ENCODE measurements at regions not wholly inside any gene's neighbourhood (a gene's known extent, or its start where the extent isn't known, plus 50 kb on each side); places are given as distances from the start of the nearest gene placed in this dataset.

DNA sequence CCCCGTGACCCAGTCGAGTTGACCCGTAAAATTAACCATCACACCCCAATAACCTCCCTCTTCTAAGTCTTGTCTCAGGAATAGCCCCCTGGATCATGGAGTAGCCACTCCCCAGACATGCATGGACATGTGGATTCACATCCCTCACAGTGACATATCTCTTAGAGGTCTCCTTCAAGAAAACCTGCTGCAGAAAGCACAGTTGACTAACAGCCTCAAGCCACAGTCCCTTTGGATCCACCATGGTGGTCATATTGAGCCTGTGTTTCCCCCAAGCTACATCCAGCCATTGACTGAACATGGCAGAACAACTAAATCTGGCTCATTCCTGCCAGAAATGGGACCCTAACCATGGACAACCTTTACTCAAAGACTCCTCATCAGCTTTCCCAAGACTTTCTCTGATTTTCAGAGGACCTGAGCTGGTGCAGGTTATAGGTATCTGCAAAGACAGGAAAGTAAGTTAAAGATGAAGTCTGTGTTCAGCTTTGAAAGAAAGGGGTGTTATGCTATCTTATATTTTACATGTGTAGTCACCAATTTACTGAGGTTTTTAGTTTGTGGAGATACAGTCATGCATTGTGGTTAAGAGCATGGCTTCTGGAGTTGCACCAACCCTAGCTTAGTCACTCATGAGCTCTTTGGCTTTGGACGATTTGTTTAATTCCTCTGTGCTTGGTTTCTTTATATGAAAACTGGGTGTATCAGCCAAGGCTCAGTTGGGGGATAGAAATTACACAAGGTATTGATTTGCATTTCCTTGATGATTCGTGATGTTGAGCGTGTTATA, 219.1 kb downstream of the MYLK4 start:
- Histone ChIP-seq H4K5ac (ENCODE audit: low read length) (no peak overlapping the region), H3K4me1 (ENCODE audit: control insufficient read depth, low read depth, low read length) (no peaks in the 10 kb centered on the region), H2BK15ac (replicated peaks; ENCODE audit: low read depth) (no peak overlapping the region), H2BK120ac (ENCODE audit: low read depth, low read length) (no peak overlapping the region), H3K79me2 (ENCODE audit: control insufficient read depth, insufficient read depth, low read length) (no peaks in the 10 kb centered on the region), H3K56ac (ENCODE audit: low read length) (no peak overlapping the region), H4K8ac (ENCODE audit: low read depth, low read length) (no peak overlapping the region), H3K79me1 (ENCODE audit: low read length) (no peaks in the 10 kb centered on the region), H2AK5ac (ENCODE audit: low read length) (no peak overlapping the region), H3K4me2 (ENCODE audit: low read length) (no peak overlapping the region), H3K36me3 (ENCODE audit: control insufficient read depth, insufficient read depth, low read length) (no peaks in the 10 kb centered on the region), H3K27me3 (ENCODE audit: insufficient read depth, low read length, poor library complexity) (no peaks in the 10 kb centered on the region), H3K18ac (ENCODE audit: low read length) (no peak overlapping the region), H3K9ac (ENCODE audit: low read length) (no peak overlapping the region), H3K23ac (ENCODE audit: low read length) (no peak overlapping the region), H3K4ac (ENCODE audit: low read depth, low read length) (no peak overlapping the region), H3K4me3 (ENCODE audit: low read length) (no peak overlapping the region), H2BK5ac (ENCODE audit: low read length) (no peak overlapping the region), H3K27ac (ENCODE audit: low read depth, low read length) (no peak overlapping the region)
- WGBS (ENCODE audit: extremely low coverage, insufficient coverage, low lambda C conversion rate) = no CpG with 5 or more reads among the region's 6 CpGs
- DNase-seq = no peak

DNA sequence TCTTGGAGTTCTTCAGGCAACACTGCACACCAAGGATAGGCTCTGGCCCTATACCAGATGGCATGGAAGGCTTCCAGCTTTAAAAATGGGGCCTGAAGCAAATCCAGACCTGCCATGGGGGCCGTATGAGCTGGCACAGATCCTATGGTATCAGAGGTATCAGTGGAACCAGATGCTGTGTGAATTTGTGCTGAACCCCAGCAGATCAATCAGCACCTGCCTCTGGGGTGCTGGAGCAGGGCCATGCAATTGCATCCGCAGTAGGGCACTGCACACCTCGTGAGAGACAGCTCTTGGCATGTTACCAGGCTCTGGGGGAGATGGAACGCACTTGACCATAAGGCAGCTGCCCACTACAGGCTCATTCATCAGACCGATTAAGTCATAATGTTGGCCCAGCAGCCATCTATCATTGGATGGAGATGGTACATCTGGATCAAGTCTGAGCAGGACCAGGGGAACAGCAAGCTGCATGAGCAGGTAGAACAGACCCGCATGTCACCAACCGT, 221.5 kb downstream of the MYLK4 start:
- Histone ChIP-seq H2BK15ac (replicated peaks; ENCODE audit: low read depth) (no peak overlapping the region), H3K23ac (ENCODE audit: low read length) (no peak overlapping the region), H2BK5ac (ENCODE audit: low read length) (no peak overlapping the region), H3K18ac (ENCODE audit: low read length) (no peak overlapping the region), H4K5ac (ENCODE audit: low read length) (no peak overlapping the region), H4K8ac (ENCODE audit: low read depth, low read length) (no peak overlapping the region), H3K27me3 (ENCODE audit: insufficient read depth, low read length, poor library complexity) (no peaks in the 10 kb centered on the region), H3K36me3 (ENCODE audit: control insufficient read depth, insufficient read depth, low read length) (no peaks in the 10 kb centered on the region), H2BK120ac (ENCODE audit: low read depth, low read length) (no peak overlapping the region), H3K4me2 (ENCODE audit: low read length) (no peak overlapping the region), H3K79me2 (ENCODE audit: control insufficient read depth, insufficient read depth, low read length) (no peaks in the 10 kb centered on the region), H3K56ac (ENCODE audit: low read length) (no peak overlapping the region), H3K27ac (ENCODE audit: low read depth, low read length) (no peak overlapping the region), H3K4ac (ENCODE audit: low read depth, low read length) (no peak overlapping the region), H3K9ac (ENCODE audit: low read length) (no peak overlapping the region), H3K4me1 (ENCODE audit: control insufficient read depth, low read depth, low read length) (no peaks in the 10 kb centered on the region), H3K79me1 (ENCODE audit: low read length) (no peaks in the 10 kb centered on the region), H2AK5ac (ENCODE audit: low read length) (no peak overlapping the region), H3K4me3 (ENCODE audit: low read length) (no peak overlapping the region)
- no peak for DNase-seq
- WGBS (ENCODE audit: extremely low coverage, insufficient coverage, low lambda C conversion rate) = no CpG with 5 or more reads among the region's 7 CpGs

DNA sequence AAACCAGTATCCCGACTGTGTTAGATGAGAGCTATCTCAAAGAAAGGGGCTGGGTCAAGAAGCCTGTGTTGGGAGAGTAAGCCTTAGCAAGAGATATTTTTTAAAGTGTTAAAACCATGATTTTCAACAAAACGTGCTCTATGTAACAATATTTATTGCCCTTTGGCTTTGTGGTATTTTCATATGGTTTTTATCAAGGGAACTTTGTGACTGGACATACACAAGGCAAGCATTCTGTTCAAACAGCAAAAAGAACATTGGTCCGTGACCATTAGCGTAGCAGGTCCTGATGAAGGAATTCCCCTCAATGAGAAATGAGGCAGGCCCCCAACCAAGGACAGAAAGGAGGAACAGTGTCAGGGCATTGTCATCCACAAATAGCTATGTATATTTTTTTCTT, 222.6 kb downstream of the MYLK4 start:
- no peak overlapping the region for H3K56ac ChIP-seq (ENCODE audit: low read length)
- H2AK5ac ChIP-seq (ENCODE audit: low read length) = no peak overlapping the region
- no peak overlapping the region for H4K8ac ChIP-seq (ENCODE audit: low read depth, low read length)
- no peak overlapping the region for H2BK5ac ChIP-seq (ENCODE audit: low read length)
- H3K79me1 ChIP-seq (ENCODE audit: low read length) = no peaks in the 10 kb centered on the region
- no peak overlapping the region for H3K23ac ChIP-seq (ENCODE audit: low read length)
- H3K4ac ChIP-seq (ENCODE audit: low read depth, low read length) = no peak overlapping the region
- no peak overlapping the region for H2BK120ac ChIP-seq (ENCODE audit: low read depth, low read length)
- H3K27me3 ChIP-seq (ENCODE audit: insufficient read depth, low read length, poor library complexity) = no peaks in the 10 kb centered on the region
- no peak overlapping the region for H3K27ac ChIP-seq (ENCODE audit: low read depth, low read length)
- DNase-seq = no peak
- no peak overlapping the region for H3K4me3 ChIP-seq (ENCODE audit: low read length)
- no peak overlapping the region for H4K5ac ChIP-seq (ENCODE audit: low read length)
- WGBS (ENCODE audit: extremely low coverage, insufficient coverage, low lambda C conversion rate) = no CpG with 5 or more reads among the region's 4 CpGs
- H3K18ac ChIP-seq (ENCODE audit: low read length) = no peak overlapping the region
- H3K4me1 ChIP-seq (ENCODE audit: control insufficient read depth, low read depth, low read length) = no peaks in the 10 kb centered on the region
- H3K36me3 ChIP-seq (ENCODE audit: control insufficient read depth, insufficient read depth, low read length) = no peaks in the 10 kb centered on the region
- H2BK15ac ChIP-seq (replicated peaks; ENCODE audit: low read depth) = no peak overlapping the region
- H3K9ac ChIP-seq (ENCODE audit: low read length) = no peak overlapping the region
- H3K4me2 ChIP-seq (ENCODE audit: low read length) = no peak overlapping the region
- no peaks in the 10 kb centered on the region for H3K79me2 ChIP-seq (ENCODE audit: control insufficient read depth, insufficient read depth, low read length)

DNA sequence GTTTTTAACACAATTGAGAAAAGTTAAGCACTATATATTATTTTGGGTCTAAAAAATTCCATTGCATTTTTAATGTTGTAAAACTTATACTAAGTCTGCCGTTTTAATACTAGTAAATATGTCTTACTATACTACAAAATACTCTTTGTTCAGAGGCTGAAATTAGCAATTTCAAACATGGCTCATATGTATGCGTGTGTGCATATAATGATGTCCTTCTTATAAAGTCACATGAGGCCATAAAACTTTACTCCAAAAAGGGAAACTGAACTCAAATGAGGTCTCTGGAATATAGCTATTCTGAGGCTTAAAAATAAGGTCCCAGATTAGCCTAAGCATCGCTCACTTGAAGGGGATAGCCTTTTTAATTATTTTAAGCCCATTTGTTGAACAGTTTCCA, 224.0 kb downstream of the MYLK4 start:
- no peak overlapping the region for H4K8ac ChIP-seq (ENCODE audit: low read depth, low read length)
- no CpG with 5 or more reads among the region's 3 CpGs for WGBS (ENCODE audit: extremely low coverage, insufficient coverage, low lambda C conversion rate)
- no peaks in the 10 kb centered on the region for H3K36me3 ChIP-seq (ENCODE audit: control insufficient read depth, insufficient read depth, low read length)
- no peak overlapping the region for H3K27ac ChIP-seq (ENCODE audit: low read depth, low read length)
- H3K79me2 ChIP-seq (ENCODE audit: control insufficient read depth, insufficient read depth, low read length) = no peaks in the 10 kb centered on the region
- no peak overlapping the region for H3K18ac ChIP-seq (ENCODE audit: low read length)
- H2BK120ac ChIP-seq (ENCODE audit: low read depth, low read length) = no peak overlapping the region
- H4K5ac ChIP-seq (ENCODE audit: low read length) = no peak overlapping the region
- no peaks in the 10 kb centered on the region for H3K79me1 ChIP-seq (ENCODE audit: low read length)
- H3K4ac ChIP-seq (ENCODE audit: low read depth, low read length) = no peak overlapping the region
- H3K4me3 ChIP-seq (ENCODE audit: low read length) = no peak overlapping the region
- no peak for DNase-seq
- H3K4me1 ChIP-seq (ENCODE audit: control insufficient read depth, low read depth, low read length) = no peaks in the 10 kb centered on the region
- no peak overlapping the region for H3K9ac ChIP-seq (ENCODE audit: low read length)
- no peak overlapping the region for H2AK5ac ChIP-seq (ENCODE audit: low read length)
- no peak overlapping the region for H3K4me2 ChIP-seq (ENCODE audit: low read length)
- H3K27me3 ChIP-seq (ENCODE audit: insufficient read depth, low read length, poor library complexity) = no peaks in the 10 kb centered on the region
- H2BK5ac ChIP-seq (ENCODE audit: low read length) = no peak overlapping the region
- no peak overlapping the region for H3K23ac ChIP-seq (ENCODE audit: low read length)
- H2BK15ac ChIP-seq (replicated peaks; ENCODE audit: low read depth) = no peak overlapping the region
- no peak overlapping the region for H3K56ac ChIP-seq (ENCODE audit: low read length)

DNA sequence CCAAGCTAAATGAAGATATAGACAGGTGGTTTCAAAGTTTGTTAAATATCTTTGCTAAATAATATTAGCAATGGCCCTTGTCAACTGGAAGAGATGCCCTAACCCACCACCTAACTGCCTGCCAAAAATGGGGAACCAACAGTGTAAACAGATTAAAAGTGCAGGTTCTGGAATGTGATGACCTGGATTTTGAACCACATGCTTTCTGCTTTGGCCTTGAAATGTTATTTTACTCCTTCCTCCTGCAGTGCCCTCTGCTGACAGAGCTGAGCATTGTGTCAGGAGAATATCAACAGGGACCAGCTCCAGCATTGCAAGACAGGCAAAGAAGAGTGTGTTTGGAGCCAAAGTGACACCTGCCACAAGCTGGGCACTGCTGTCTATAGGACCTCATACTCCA, 226.6 kb downstream of the MYLK4 start:
- Histone ChIP-seq H3K4me3 (ENCODE audit: low read length) (no peak overlapping the region), H3K9ac (ENCODE audit: low read length) (no peak overlapping the region), H3K18ac (ENCODE audit: low read length) (no peak overlapping the region), H2BK15ac (replicated peaks; ENCODE audit: low read depth) (no peak overlapping the region), H3K4ac (ENCODE audit: low read depth, low read length) (no peak overlapping the region), H3K79me1 (ENCODE audit: low read length) (no peaks in the 10 kb centered on the region), H3K79me2 (ENCODE audit: control insufficient read depth, insufficient read depth, low read length) (no peaks in the 10 kb centered on the region), H3K56ac (ENCODE audit: low read length) (no peak overlapping the region), H2BK5ac (ENCODE audit: low read length) (no peak overlapping the region), H3K4me2 (ENCODE audit: low read length) (no peak overlapping the region), H2BK120ac (ENCODE audit: low read depth, low read length) (no peak overlapping the region), H3K27ac (ENCODE audit: low read depth, low read length) (no peak overlapping the region), H3K23ac (ENCODE audit: low read length) (no peak overlapping the region), H3K27me3 (ENCODE audit: insufficient read depth, low read length, poor library complexity) (no peaks in the 10 kb centered on the region), H4K8ac (ENCODE audit: low read depth, low read length) (no peak overlapping the region), H3K4me1 (ENCODE audit: control insufficient read depth, low read depth, low read length) (no peaks in the 10 kb centered on the region), H2AK5ac (ENCODE audit: low read length) (no peak overlapping the region), H4K5ac (ENCODE audit: low read length) (no peak overlapping the region), H3K36me3 (ENCODE audit: control insufficient read depth, insufficient read depth, low read length) (no peaks in the 10 kb centered on the region)
- peak; percentile 34 for DNase-seq

DNA sequence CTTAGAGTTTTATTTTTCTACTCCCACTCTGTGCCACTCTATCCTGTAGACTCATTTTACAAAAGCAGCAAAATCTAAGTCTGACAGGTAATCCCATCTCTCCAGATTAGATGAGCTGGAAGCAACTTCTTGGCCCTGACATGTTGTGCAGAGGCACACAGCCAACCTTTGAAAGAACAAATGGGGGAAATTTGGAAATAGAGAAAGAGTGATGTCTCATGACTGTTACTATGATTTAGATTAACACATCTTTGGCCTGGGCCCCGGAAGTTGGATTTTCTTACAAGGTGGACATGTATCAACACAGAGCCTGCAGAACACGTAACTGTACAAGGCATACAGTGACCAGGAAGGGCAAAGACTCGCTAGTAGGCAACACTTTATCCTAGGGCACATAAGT, 227.7 kb downstream of the MYLK4 start:
- H3K4me1 ChIP-seq (ENCODE audit: control insufficient read depth, low read depth, low read length) = no peaks in the 10 kb centered on the region

More for the DNA sequence above, 227.7 kb downstream of the MYLK4 start:
- Histone ChIP-seq H2BK5ac (ENCODE audit: low read length) (no peak overlapping the region), H3K79me2 (ENCODE audit: control insufficient read depth, insufficient read depth, low read length) (no peaks in the 10 kb centered on the region), H3K27ac (ENCODE audit: low read depth, low read length) (no peak overlapping the region), H3K56ac (ENCODE audit: low read length) (no peak overlapping the region), H3K23ac (ENCODE audit: low read length) (no peak overlapping the region), H2AK5ac (ENCODE audit: low read length) (no peak overlapping the region), H3K27me3 (ENCODE audit: insufficient read depth, low read length, poor library complexity) (no peaks in the 10 kb centered on the region), H3K4me3 (ENCODE audit: low read length) (no peak overlapping the region), H3K18ac (ENCODE audit: low read length) (no peak overlapping the region), H4K5ac (ENCODE audit: low read length) (no peak overlapping the region), H4K8ac (ENCODE audit: low read depth, low read length) (no peak overlapping the region), H3K4ac (ENCODE audit: low read depth, low read length) (no peak overlapping the region), H2BK15ac (replicated peaks; ENCODE audit: low read depth) (no peak overlapping the region), H3K9ac (ENCODE audit: low read length) (no peak overlapping the region), H3K36me3 (ENCODE audit: control insufficient read depth, insufficient read depth, low read length) (no peaks in the 10 kb centered on the region), H2BK120ac (ENCODE audit: low read depth, low read length) (no peak overlapping the region), H3K4me2 (ENCODE audit: low read length) (no peak overlapping the region), H3K79me1 (ENCODE audit: low read length) (no peaks in the 10 kb centered on the region)
- WGBS (ENCODE audit: extremely low coverage, insufficient coverage, low lambda C conversion rate) = no CpG with 5 or more reads among the region's 3 CpGs
- no peak for DNase-seq

Measured in mesendoderm (in vitro differentiated cells).